HepG2 (cell line): ENCODE measurements at regions not wholly inside any gene's neighbourhood (a gene's known extent, or its start where the extent isn't known, plus 50 kb on each side); places are given as distances from the start of the nearest gene placed in this dataset.

Source experiments
- CTCF ChIP-seq: sonication (generic); formaldehyde crosslinking; IDR thresholded peaks from 2 replicates; pipeline ENCODE4 v1.5.0; 2020; ENCODE audit warnings: mild to moderate bottlenecking, missing genetic modification reagents, moderate library complexity
- DDIT3 ChIP-seq: sonication (generic); formaldehyde crosslinking; IDR thresholded peaks from 2 replicates; pipeline ENCODE4 v1.4.0; 2020; ENCODE audit warnings: mild to moderate bottlenecking, missing genetic modification reagents
- EZH2 ChIP-seq: conservative IDR thresholded peaks from 2 replicates; pipeline ENCODE4 v1.6.1; 2012; ENCODE audit warnings: mild to moderate bottlenecking, low read depth, low read length, moderate library complexity
- KAT7 ChIP-seq: IDR thresholded peaks from 2 replicates; pipeline ENCODE4 v1.6.1; 2018; ENCODE audit warnings: borderline replicate concordance, missing compliant biosample characterization
- KLF9 ChIP-seq: IDR thresholded peaks from 2 replicates; pipeline ENCODE4 v1.6.1; 2016; ENCODE audit warnings: low read depth
- MAFK ChIP-seq, 2 experiments: IDR thresholded peaks in 1 of 2; conservative IDR thresholded peaks in 1 of 2; 2 replicates each; pipeline ENCODE4 v1.6.1; 2011; ENCODE audit warnings: improper control_type of control experiment in 2 of 2, low read length in 2 of 2
- REST ChIP-seq, 2 experiments: IDR thresholded peaks; 2 replicates each; pipeline ENCODE4 v1.6.1; 2011 to 2012; ENCODE audit warnings: low read length in 2 of 2, borderline replicate concordance in 1 of 2, low read depth in 1 of 2, mild to moderate bottlenecking in 1 of 2, moderate library complexity in 1 of 2
- TCF7L2 ChIP-seq: IDR thresholded peaks from 2 replicates; pipeline ENCODE4 v1.6.1; 2011; ENCODE audit warnings: mild to moderate bottlenecking, low read depth, low read length, moderate library complexity
- ZC3H4 ChIP-seq: sonication (generic); formaldehyde crosslinking; IDR thresholded peaks from 2 replicates; pipeline ENCODE4 v1.4.0; 2020; ENCODE audit warnings: missing genetic modification reagents, borderline replicate concordance
- ZNF274 ChIP-seq: sonication (generic); formaldehyde crosslinking; IDR thresholded peaks from 2 replicates; pipeline ENCODE4 v1.5.1; 2020; ENCODE audit warnings: mild to moderate bottlenecking, missing genetic modification reagents
- ZNF292 ChIP-seq: sonication (generic); formaldehyde crosslinking; IDR thresholded peaks from 2 replicates; pipeline ENCODE4 v1.8.1; 2022; ENCODE audit warnings: mild to moderate bottlenecking, low read depth, missing genetic modification reagents, borderline replicate concordance
- ZNF468 ChIP-seq: sonication (generic); formaldehyde crosslinking; IDR thresholded peaks from 2 replicates; pipeline ENCODE4 v1.8.0; 2022; ENCODE audit warnings: mild to moderate bottlenecking, moderate library complexity, missing genetic modification reagents

GRCh38 chr10:124259139-124259825 lies 159.4 kb downstream of the OAT start:
- TF ChIP-seq EZH2 (no peak), CTCF (peak; percentile 55), KAT7 (no peak), ZC3H4 (no peak), TCF7L2 (no peak), REST (IDR thresholded peaks at IDR 0.05; ENCODE audit: borderline replicate concordance in 1 of 2, low read depth in 1 of 2, low read length in 2 of 2) (no peak), DDIT3 (CRISPR knock-in tag) (no peak), ZNF274 (CRISPR knock-in tag) (no peak), MAFK (conservative IDR thresholded peaks at IDR 0.05 in 1 of 2, IDR thresholded peaks at IDR 0.05 in 1 of 2; ENCODE audit: low read length in 2 of 2) (no peak), KLF9 (no peak), ZNF468 (CRISPR knock-in tag) (no peak), ZNF292 (CRISPR knock-in tag) (no peak)
